A673 (cell line): ENCODE measurements at regions not wholly inside any gene's neighbourhood (a gene's known extent, or its start where the extent isn't known, plus 50 kb on each side); places are given as distances from the start of the nearest gene placed in this dataset.
"Not testable (repeated sequence)": the region's sequence is repeated elsewhere in the genome, so short reads cannot be mapped to it uniquely, and the experiment has no call there.

Experiments
- BruUV-seq: library from RNA; stranded (reverse); fragments of 400-500 nt; replicated peaks from 2 replicates; lab custom pipeline; 2021; lab: Mats Ljungman, UMichigan
- CTCF ChIA-PET: fragments of 300-600 bp; sonication (Branson Sonifier 250); formaldehyde crosslinking; loops from one replicate; lab custom pipeline; 2022; ENCODE audit warnings: antibody characterized with exemption; lab: Charles Lee
- POLR2A ChIA-PET: fragments of 300-600 bp; sonication (Branson Sonifier 250); formaldehyde crosslinking; loops from one replicate; lab custom pipeline; 2022; ENCODE audit warnings: antibody characterized with exemption; ENCODE audit not compliant: low non-redundant PET; lab: Charles Lee
- DNase-seq: peaks from one replicate; pipeline ENCODE4 v3.0.0-alpha.2; 2015; ENCODE audit warnings: low spot score
- H3K27ac ChIP-seq: fragments of 200-600 bp; sonication (generic); 2 replicates; pipeline ENCODE4 v1.5.1; 2016; ENCODE audit warnings: mixed run types, low read depth, mild to moderate bottlenecking, mixed read lengths, antibody characterized with exemption, low read length; ENCODE audit not compliant: poor library complexity, severe bottlenecking
- H3K27me3 ChIP-seq: fragments of 200-600 bp; sonication (generic); replicated peaks from 2 replicates; pipeline ENCODE4 v1.6.1; 2017; ENCODE audit warnings: mixed run types, low read depth, mild to moderate bottlenecking, mixed read lengths, antibody characterized with exemption, low read length; ENCODE audit not compliant: insufficient read depth, poor library complexity
- H3K36me3 ChIP-seq: fragments of 200-600 bp; sonication (generic); 2 replicates; pipeline ENCODE4 v1.6.1; 2016; ENCODE audit warnings: mixed run types, mild to moderate bottlenecking, mixed read lengths, antibody characterized with exemption, low read length; ENCODE audit not compliant: insufficient read depth, poor library complexity, severe bottlenecking
- H3K4me1 ChIP-seq: fragments of 200-600 bp; sonication (generic); 2 replicates; pipeline ENCODE4 v1.6.1; 2017; ENCODE audit warnings: mixed run types, mild to moderate bottlenecking, mixed read lengths, antibody characterized with exemption, low read length; ENCODE audit not compliant: insufficient read depth, poor library complexity, severe bottlenecking
- H3K4me3 ChIP-seq: fragments of 200-600 bp; sonication (generic); 2 replicates; pipeline ENCODE4 v1.5.1; 2016; ENCODE audit warnings: low read depth, mixed run types, mild to moderate bottlenecking, mixed read lengths, low read length; ENCODE audit not compliant: poor library complexity, severe bottlenecking
- H3K9me3 ChIP-seq: fragments of 200-600 bp; sonication (generic); 2 replicates; pipeline ENCODE4 v1.6.1; 2016; ENCODE audit warnings: mixed run types, low read depth, mild to moderate bottlenecking, mixed read lengths, antibody characterized with exemption, low read length; ENCODE audit not compliant: poor library complexity, severe bottlenecking
- EZH2 ChIP-seq: fragments of 200-600 bp; sonication (generic); IDR thresholded peaks from 2 replicates; pipeline ENCODE4 v1.6.1; 2017; ENCODE audit warnings: borderline replicate concordance, low read depth, mild to moderate bottlenecking, mixed read lengths, antibody characterized with exemption, low read length; ENCODE audit not compliant: poor library complexity, severe bottlenecking
- intact Hi-C: fragments of 100-400 bp; cut with micrococcal nuclease; formaldehyde crosslinking; loops from one replicate; pipeline ENCODE4 v1.10.0; 2022; ENCODE audit not compliant: unreplicated experiment
- TF ChIP-seq, protein P1 (sequence below): fragments of 300-800, 200-600 bp; sonication (generic); conservative IDR thresholded peaks from 2 replicates; pipeline ENCODE4 v1.5.1; 2017; ENCODE audit warnings: low read depth, mild to moderate bottlenecking, antibody characterized with exemption, low read length, moderate library complexity, mixed read lengths

DNA sequence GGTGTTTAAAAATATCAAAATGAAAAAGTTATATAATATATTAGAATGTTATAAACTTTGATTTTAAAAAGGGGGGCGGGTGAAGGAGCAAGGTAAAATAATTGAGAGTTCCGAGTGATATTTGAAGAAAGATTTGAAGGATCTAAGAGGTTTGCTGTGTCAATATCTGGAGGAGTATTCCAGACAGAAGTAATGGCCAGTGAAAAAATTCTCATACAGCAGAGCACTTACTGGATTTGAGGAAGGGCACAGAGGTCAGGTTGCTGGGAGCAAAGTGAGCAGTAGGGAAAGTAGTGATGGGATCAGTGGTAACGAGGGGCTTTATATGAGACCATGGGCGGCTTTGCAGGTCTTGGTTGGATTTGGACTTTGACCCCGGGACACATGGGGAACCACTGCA lies 531.5 kb downstream of the ADCYAP1 start:
- H3K27ac ChIP-seq: no peak overlapping the region
- ChIA-PET POLR2A (no interaction called here), CTCF (no interaction called here)
- BruUV-seq: no TSS peak
- intact Hi-C loops: no loop called here
- H3K4me3 ChIP-seq: no peak overlapping the region
- H3K27me3 ChIP-seq: peaks cover 18% of the 10 kb centered on the region
- no peak for TF ChIP-seq EZH2
- TF ChIP-seq, protein P1, sequence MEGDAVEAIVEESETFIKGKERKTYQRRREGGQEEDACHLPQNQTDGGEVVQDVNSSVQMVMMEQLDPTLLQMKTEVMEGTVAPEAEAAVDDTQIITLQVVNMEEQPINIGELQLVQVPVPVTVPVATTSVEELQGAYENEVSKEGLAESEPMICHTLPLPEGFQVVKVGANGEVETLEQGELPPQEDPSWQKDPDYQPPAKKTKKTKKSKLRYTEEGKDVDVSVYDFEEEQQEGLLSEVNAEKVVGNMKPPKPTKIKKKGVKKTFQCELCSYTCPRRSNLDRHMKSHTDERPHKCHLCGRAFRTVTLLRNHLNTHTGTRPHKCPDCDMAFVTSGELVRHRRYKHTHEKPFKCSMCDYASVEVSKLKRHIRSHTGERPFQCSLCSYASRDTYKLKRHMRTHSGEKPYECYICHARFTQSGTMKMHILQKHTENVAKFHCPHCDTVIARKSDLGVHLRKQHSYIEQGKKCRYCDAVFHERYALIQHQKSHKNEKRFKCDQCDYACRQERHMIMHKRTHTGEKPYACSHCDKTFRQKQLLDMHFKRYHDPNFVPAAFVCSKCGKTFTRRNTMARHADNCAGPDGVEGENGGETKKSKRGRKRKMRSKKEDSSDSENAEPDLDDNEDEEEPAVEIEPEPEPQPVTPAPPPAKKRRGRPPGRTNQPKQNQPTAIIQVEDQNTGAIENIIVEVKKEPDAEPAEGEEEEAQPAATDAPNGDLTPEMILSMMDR: no peak
- no peaks in the 10 kb centered on the region for H3K36me3 ChIP-seq
- H3K4me1 ChIP-seq: no peaks in the 10 kb centered on the region
- H3K9me3 ChIP-seq: no peaks in the 10 kb centered on the region
- DNase-seq: no peak

DNA sequence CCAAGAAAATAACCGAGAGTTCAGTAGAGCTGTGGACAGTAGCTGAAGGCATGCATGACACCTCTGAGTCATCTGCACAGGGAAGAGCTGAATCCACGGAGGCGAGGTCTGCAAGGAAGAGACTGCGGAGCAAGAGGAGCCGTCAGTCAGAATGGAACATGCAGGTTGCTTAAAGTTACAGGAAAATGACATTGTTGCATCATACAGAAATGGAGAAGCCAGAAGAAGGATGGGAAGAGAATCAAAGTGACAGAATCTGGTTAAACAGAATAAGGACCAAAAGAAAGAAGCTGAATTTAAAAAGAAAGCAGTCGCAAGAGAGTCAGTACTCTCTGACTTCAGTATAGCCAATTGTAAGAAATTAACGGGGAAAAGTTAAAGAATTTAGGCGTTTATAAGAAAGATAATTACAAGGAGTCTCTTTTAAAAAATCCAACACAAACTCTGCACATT lies 533.8 kb downstream of the ADCYAP1 start:
- Histone ChIP-seq H3K27ac (no peak overlapping the region), H3K9me3 (no peaks in the 10 kb centered on the region), H3K4me3 (no peak overlapping the region), H3K27me3 (peaks cover 18% of the 10 kb centered on the region), H3K36me3 (no peaks in the 10 kb centered on the region), H3K4me1 (no peaks in the 10 kb centered on the region)
- no peak for DNase-seq
- TF ChIP-seq, protein P1: no peak
- no peak for TF ChIP-seq EZH2
- CTCF ChIA-PET: no interaction called here
- no TSS peak for BruUV-seq
- POLR2A ChIA-PET: no interaction called here
- intact Hi-C loops: no loop called here

DNA sequence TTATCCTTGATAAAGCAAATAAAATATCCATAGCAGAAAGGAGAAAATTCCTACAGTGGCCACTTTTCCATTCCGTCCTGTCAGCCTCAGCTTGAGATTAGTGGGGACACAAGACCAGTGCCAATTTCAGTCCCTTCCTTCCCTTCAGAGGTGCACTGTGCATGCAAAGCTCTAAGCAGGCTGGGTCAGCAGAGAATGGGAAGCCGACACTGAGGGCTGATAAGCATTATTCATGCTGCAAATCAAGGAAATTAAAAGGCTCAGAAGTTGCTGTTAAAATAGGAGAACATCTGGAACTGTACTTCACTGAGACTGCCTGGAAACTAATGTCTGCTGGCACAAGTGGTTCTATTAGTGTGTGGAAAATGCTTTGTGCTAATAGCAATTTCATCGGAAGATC lies 534.3 kb downstream of the ADCYAP1 start:
- no peak for DNase-seq
- CTCF ChIA-PET: no interaction called here
- H3K4me3 ChIP-seq: no peak overlapping the region
- TF ChIP-seq, protein P1: no peak
- TF ChIP-seq EZH2: no peak
- BruUV-seq: no TSS peak
- no peaks in the 10 kb centered on the region for H3K36me3 ChIP-seq
- intact Hi-C loops: no loop called here
- H3K27me3 ChIP-seq: peaks cover 18% of the 10 kb centered on the region
- POLR2A ChIA-PET: no interaction called here
- no peaks in the 10 kb centered on the region for H3K4me1 ChIP-seq
- no peaks in the 10 kb centered on the region for H3K9me3 ChIP-seq
- no peak overlapping the region for H3K27ac ChIP-seq

DNA sequence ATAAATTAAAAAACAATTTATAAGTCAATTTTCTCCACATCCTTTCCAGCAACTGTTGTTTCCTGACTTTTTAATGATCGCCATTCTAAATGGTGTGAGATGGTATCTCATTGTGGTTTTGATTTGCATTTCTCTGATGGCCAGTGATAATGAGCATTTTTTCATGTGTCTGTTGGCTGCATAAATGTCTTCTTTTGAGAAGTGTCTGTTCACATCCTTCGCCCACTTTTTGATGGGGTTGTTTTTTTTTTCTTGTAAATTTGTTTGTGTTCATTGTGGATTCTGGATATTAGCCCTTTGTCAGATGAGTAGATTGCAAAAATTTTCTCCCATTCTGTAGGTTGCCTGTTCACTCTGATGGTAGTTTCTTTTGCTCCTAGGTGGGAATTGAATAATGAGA lies 539.4 kb downstream of the ADCYAP1 start:
- H3K9me3 ChIP-seq, H3K27ac ChIP-seq, BruUV-seq, H3K27me3 ChIP-seq, H3K4me3 ChIP-seq, CTCF ChIA-PET, intact Hi-C loops, H3K36me3 ChIP-seq, POLR2A ChIA-PET, DNase-seq, H3K4me1 ChIP-seq: not testable (repeated sequence)
